K562 (cell line): ENCODE measurements at regions not wholly inside any gene's neighbourhood (a gene's known extent, or its start where the extent isn't known, plus 50 kb on each side); places are given as distances from the start of the nearest gene placed in this dataset.

Experiments used
- ATAC-seq: fragments of 200-7000 bp; cut with Tn5 transposase; 3 replicates; pipeline ENCODE4 v1.9.1; 2020; ENCODE audit warnings: moderate library complexity
- BruUV-seq: library from RNA; stranded (reverse); fragments of 400-500 nt; replicated peaks from 2 replicates; lab custom pipeline; 2021; lab: Mats Ljungman, UMichigan
- CTCF ChIA-PET: fragments of 300-600 bp; formaldehyde crosslinking; extraction: SDS; loops from one replicate; lab custom pipeline; 2021; ENCODE audit warnings: low intra/inter-chr PET ratio; lab: Yijun Ruan, JAX
- POLR2A ChIA-PET: fragments of 300-600, 350-650 bp; sonication (Branson Sonifier 250); formaldehyde crosslinking; extraction: SDS; loops from one replicate; lab custom pipeline; 2021; ENCODE audit warnings: antibody characterized with exemption, inconsistent platforms; lab: Yijun Ruan, JAX
- DNase-seq, 4 experiments: peaks; one replicate each; pipeline versions ENCODE4 v3.0.0 to v3.0.0-alpha.2; 2011 to 2018; ENCODE audit warnings: low spot score in 3 of 4, mixed read lengths in 3 of 4; ENCODE audit errors: extremely low read depth in 1 of 4
- FAIRE-seq: peaks from 2 replicates; lab custom pipeline; 2011; peaks lifted over from hg19 to GRCh38; lab: Jason Lieb, UNC
- H2AFZ ChIP-seq: 2 replicates; pipeline ENCODE4 v1.6.0; 2011; ENCODE audit warnings: low read depth, low read length, control low read depth, inconsistent platforms
- H3K27ac ChIP-seq: fragments of 200-600 bp; 3 replicates; pipeline ENCODE4 v1.8.0; 2011; ENCODE audit warnings: low read depth, mild to moderate bottlenecking, control low read depth, inconsistent platforms, low read length, moderate library complexity, mixed read lengths; ENCODE audit errors: extremely low read depth
- H3K27me3 ChIP-seq, 2 experiments: fragments of 300-600 bp in 1 of 2; 2 replicates in 1 of 2; 3 replicates in 1 of 2; pipeline versions ENCODE4 v1.6.0 to v1.8.0; 2011; ENCODE audit warnings: inconsistent platforms in 2 of 2, low read length in 2 of 2, mild to moderate bottlenecking in 1 of 2, mixed read lengths in 1 of 2, moderate library complexity in 1 of 2; ENCODE audit not compliant: control insufficient read depth in 2 of 2, insufficient read depth in 2 of 2
- H3K36me3 ChIP-seq: fragments of 300-600 bp; 3 replicates; pipeline ENCODE4 v1.8.0; 2011; ENCODE audit warnings: mild to moderate bottlenecking, low read length, inconsistent platforms; ENCODE audit not compliant: control insufficient read depth, insufficient read depth
- H3K4me1 ChIP-seq, 2 experiments: fragments of 200-600 bp in 1 of 2; replicated peaks in 1 of 2; 2 replicates in 1 of 2; 3 replicates in 1 of 2; pipeline versions ENCODE4 v1.5.1 to v1.8.0; 2011; ENCODE audit warnings: inconsistent platforms in 2 of 2, low read length in 2 of 2, mild to moderate bottlenecking in 1 of 2, mixed read lengths in 1 of 2, moderate library complexity in 1 of 2; ENCODE audit not compliant: control insufficient read depth in 2 of 2, insufficient read depth in 2 of 2
- H3K4me2 ChIP-seq: 2 replicates; pipeline ENCODE4 v1.6.1; 2011; ENCODE audit warnings: low read length, control low read depth, inconsistent platforms, mixed read lengths; ENCODE audit not compliant: insufficient read depth
- H3K4me3 ChIP-seq: fragments of 200-600 bp; sonication (generic), shearing (Covaris generic); 2 replicates; pipeline ENCODE4 v1.5.1; 2016; ENCODE audit warnings: control low read depth, inconsistent platforms
- H3K79me2 ChIP-seq: fragments of 200-600 bp; 3 replicates; pipeline ENCODE4 v1.8.0; 2011; ENCODE audit warnings: low read length, inconsistent platforms; ENCODE audit not compliant: control insufficient read depth, insufficient read depth
- H3K9ac ChIP-seq, 2 experiments: 2 replicates each; pipeline versions ENCODE4 v1.6.0 to v1.6.1; 2011; ENCODE audit warnings: low read depth in 2 of 2, low read length in 2 of 2, control low read depth in 1 of 2, inconsistent platforms in 1 of 2, mild to moderate bottlenecking in 1 of 2, mixed read lengths in 1 of 2; ENCODE audit not compliant: insufficient read depth in 1 of 2
- H3K9me1 ChIP-seq: one replicate; pipeline ENCODE4 v1.6.0; 2011; ENCODE audit warnings: inconsistent platforms, mild to moderate bottlenecking, low read length, moderate library complexity; ENCODE audit not compliant: control insufficient read depth, insufficient read depth
- H3K9me3 ChIP-seq: replicated peaks from 2 replicates; pipeline ENCODE4 v1.5.1; 2011; ENCODE audit warnings: low read depth, low read length, inconsistent platforms; ENCODE audit not compliant: control insufficient read depth, insufficient read depth
- H4K20me1 ChIP-seq: replicated peaks from 2 replicates; pipeline ENCODE4 v1.6.1; 2011; ENCODE audit warnings: low read length, inconsistent platforms, mixed read lengths; ENCODE audit not compliant: control insufficient read depth, insufficient read depth
- CGGBP1 ChIP-seq: fragments of 250-450 bp; sonication (Bioruptor Pico); IDR thresholded peaks from 2 replicates; pipeline ENCODE4 v1.9.0; 2021; ENCODE audit warnings: mild to moderate bottlenecking
- HMGXB4 ChIP-seq: sonication (generic); formaldehyde crosslinking; IDR thresholded peaks from 2 replicates; pipeline ENCODE4 v1.8.1; 2023; ENCODE audit warnings: mild to moderate bottlenecking, missing genetic modification reagents
- KLF13 ChIP-seq: fragments of 450-650 bp; IDR thresholded peaks from 2 replicates; pipeline ENCODE4 v1.6.1; 2016; ENCODE audit warnings: missing genetic modification characterization, low read depth, mild to moderate bottlenecking, missing compliant biosample characterization, moderate library complexity, borderline replicate concordance
- MYBL2 ChIP-seq, 2 experiments: fragments of 450-650 bp in 1 of 2; sonication (generic) in 1 of 2; formaldehyde crosslinking in 1 of 2; IDR thresholded peaks; 2 replicates each; pipeline versions ENCODE4 v1.6.1 to v1.8.1; 2017 to 2022; ENCODE audit warnings: borderline replicate concordance in 1 of 2, inconsistent platforms in 1 of 2, low read depth in 1 of 2, mild to moderate bottlenecking in 1 of 2, missing genetic modification reagents in 1 of 2, moderate library complexity in 1 of 2
- ZKSCAN3 ChIP-seq: fragments of 250-450 bp; sonication (Bioruptor Pico); IDR thresholded peaks from 2 replicates; pipeline ENCODE4 v1.4.0; 2020
- ZNF146 ChIP-seq: IDR thresholded peaks from one replicate; pipeline ENCODE4 v1.6.1; 2018; ENCODE audit warnings: missing compliant biosample characterization; ENCODE audit not compliant: unreplicated experiment
- ZNF696 ChIP-seq: fragments of 250-450 bp; sonication (Bioruptor Pico); conservative IDR thresholded peaks from 2 replicates; pipeline ENCODE4 v1.4.0; 2020; ENCODE audit warnings: mild to moderate bottlenecking, moderate library complexity
- ZNF766 ChIP-seq: fragments of 200-800 bp; sonication (Bioruptor generic); conservative IDR thresholded peaks from 2 replicates; pipeline ENCODE4 v1.6.1; 2016; ENCODE audit warnings: missing genetic modification characterization, missing compliant biosample characterization
- WGBS: fragments of 100-300 bp; shearing (Covaris generic); methylation state at CpG from one replicate; pipeline ENCODE4 v1.1.6; 2016; ENCODE audit warnings: low coverage, mixed read lengths; ENCODE audit not compliant: insufficient coverage; ENCODE audit errors: missing lambda C conversion rate; 5-methylcytosine and 5-hydroxymethylcytosine counted together
- in situ Hi-C: fragments of 300-500 bp; cut with MboI; formaldehyde crosslinking; loops from 4 replicates; pipeline ENCODE4 v1.15.0; 2018; ENCODE audit warnings: inconsistent platforms, mixed read lengths
- intact Hi-C: fragments of 100-400 bp; cut with micrococcal nuclease; formaldehyde crosslinking; loops from 2 replicates; pipeline ENCODE4 v1.14.2; 2022
- TF ChIP-seq, protein P1 (sequence below): sonication (generic); formaldehyde crosslinking; IDR thresholded peaks from 2 replicates; pipeline ENCODE4 v1.8.1; 2023; ENCODE audit warnings: missing genetic modification reagents, mild to moderate bottlenecking, borderline replicate concordance
- TF ChIP-seq, protein P2 (sequence below): fragments of 200-800 bp; sonication (Bioruptor generic); IDR thresholded peaks from 2 replicates; pipeline ENCODE4 v1.6.1; 2017; ENCODE audit warnings: missing genetic modification characterization, missing compliant biosample characterization

- Histone ChIP-seq H4K20me1 (no peaks in the 10 kb centered on the region; the same call in 1 of the 2 replicates), H3K27me3 (no peaks in the 10 kb centered on the region; a peak in 1 of 5 replicates), H3K4me2 (no peak overlapping the region), H3K9ac (no peak overlapping the region), H3K4me3 (no peak overlapping the region), H3K4me1 (no peaks in the 10 kb centered on the region), H3K9me3 (no peaks in the 10 kb centered on the region), H3K36me3 (no peaks in the 10 kb centered on the region), H3K79me2 (no peaks in the 10 kb centered on the region), H3K27ac (no peak overlapping the region), H3K9me1 (no peaks in the 10 kb centered on the region), H2AFZ (no peak overlapping the region)
- ChIA-PET CTCF (no interaction called here), POLR2A (no interaction called here)
- TF ChIP-seq ZNF146 (no peak), HMGXB4 (CRISPR knock-in tag) (no peak), KLF13 (tag) (no peak), MYBL2 (IDR thresholded peaks at IDR 0.05; ENCODE audit: low read depth) (no peak), MYBL2 (CRISPR knock-in tag; IDR thresholded peaks at IDR 0.05; ENCODE audit: borderline replicate concordance) (no peak), CGGBP1 (CRISPR knock-in tag) (no peak), ZKSCAN3 (CRISPR knock-in tag) (no peak), ZNF766 (CRISPR knock-in tag) (no peak), ZNF696 (CRISPR knock-in tag) (no peak)
- TF ChIP-seq, protein P1, sequence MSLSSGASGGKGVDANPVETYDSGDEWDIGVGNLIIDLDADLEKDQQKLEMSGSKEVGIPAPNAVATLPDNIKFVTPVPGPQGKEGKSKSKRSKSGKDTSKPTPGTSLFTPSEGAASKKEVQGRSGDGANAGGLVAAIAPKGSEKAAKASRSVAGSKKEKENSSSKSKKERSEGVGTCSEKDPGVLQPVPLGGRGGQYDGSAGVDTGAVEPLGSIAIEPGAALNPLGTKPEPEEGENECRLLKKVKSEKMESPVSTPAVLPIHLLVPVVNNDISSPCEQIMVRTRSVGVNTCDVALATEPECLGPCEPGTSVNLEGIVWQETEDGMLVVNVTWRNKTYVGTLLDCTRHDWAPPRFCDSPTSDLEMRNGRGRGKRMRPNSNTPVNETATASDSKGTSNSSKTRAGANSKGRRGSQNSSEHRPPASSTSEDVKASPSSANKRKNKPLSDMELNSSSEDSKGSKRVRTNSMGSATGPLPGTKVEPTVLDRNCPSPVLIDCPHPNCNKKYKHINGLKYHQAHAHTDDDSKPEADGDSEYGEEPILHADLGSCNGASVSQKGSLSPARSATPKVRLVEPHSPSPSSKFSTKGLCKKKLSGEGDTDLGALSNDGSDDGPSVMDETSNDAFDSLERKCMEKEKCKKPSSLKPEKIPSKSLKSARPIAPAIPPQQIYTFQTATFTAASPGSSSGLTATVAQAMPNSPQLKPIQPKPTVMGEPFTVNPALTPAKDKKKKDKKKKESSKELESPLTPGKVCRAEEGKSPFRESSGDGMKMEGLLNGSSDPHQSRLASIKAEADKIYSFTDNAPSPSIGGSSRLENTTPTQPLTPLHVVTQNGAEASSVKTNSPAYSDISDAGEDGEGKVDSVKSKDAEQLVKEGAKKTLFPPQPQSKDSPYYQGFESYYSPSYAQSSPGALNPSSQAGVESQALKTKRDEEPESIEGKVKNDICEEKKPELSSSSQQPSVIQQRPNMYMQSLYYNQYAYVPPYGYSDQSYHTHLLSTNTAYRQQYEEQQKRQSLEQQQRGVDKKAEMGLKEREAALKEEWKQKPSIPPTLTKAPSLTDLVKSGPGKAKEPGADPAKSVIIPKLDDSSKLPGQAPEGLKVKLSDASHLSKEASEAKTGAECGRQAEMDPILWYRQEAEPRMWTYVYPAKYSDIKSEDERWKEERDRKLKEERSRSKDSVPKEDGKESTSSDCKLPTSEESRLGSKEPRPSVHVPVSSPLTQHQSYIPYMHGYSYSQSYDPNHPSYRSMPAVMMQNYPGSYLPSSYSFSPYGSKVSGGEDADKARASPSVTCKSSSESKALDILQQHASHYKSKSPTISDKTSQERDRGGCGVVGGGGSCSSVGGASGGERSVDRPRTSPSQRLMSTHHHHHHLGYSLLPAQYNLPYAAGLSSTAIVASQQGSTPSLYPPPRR, result no peak
- TF ChIP-seq, protein P2, sequence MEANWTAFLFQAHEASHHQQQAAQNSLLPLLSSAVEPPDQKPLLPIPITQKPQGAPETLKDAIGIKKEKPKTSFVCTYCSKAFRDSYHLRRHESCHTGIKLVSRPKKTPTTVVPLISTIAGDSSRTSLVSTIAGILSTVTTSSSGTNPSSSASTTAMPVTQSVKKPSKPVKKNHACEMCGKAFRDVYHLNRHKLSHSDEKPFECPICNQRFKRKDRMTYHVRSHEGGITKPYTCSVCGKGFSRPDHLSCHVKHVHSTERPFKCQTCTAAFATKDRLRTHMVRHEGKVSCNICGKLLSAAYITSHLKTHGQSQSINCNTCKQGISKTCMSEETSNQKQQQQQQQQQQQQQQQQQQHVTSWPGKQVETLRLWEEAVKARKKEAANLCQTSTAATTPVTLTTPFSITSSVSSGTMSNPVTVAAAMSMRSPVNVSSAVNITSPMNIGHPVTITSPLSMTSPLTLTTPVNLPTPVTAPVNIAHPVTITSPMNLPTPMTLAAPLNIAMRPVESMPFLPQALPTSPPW (CRISPR knock-in tag), result no peak
- in situ Hi-C loops, result no loop called here
- ATAC-seq (no peak), DNase-seq (no peak), FAIRE-seq (no peak)
- intact Hi-C loops, result no loop called here
- no TSS peak for BruUV-seq
- WGBS, result 2% methylated on average over 3 of the region's 3 CpGs
Measured at GRCh38 chr5:174832025-174832424, 107.6 kb downstream of the MSX2 start.
